ENCODE measurements at regions not wholly inside any gene's neighbourhood (a gene's known extent, or its start where the extent isn't known, plus 50 kb on each side); places are given as distances from the start of the nearest gene placed in this dataset.
"Not testable (repeated sequence)": the region's sequence is repeated elsewhere in the genome, so short reads cannot be mapped to it uniquely, and the experiment has no call there.

DNA sequence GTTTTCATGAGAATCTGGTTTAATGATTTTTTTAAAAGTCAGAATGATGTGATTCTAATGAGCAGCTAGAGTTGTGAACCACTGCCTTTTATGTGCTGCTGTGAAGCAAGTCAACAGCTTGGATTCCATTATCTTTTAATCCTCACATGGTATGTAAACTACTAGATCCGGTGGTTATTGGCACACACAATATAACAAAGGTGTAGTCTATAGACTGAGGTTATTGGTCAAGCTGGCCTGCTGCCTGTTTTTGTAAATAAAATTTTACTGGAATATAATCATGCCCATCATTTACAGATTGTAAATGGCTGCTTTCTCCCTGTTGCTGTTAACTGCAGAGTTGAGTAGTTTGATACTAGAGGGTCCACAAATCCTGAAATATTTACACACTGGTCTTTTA is 103.1 kb downstream of the OTOL1 start:
- DNase-seq (ENCODE audit: low read depth in 4 of 4, low spot score in 3 of 4) = no peak

DNA sequence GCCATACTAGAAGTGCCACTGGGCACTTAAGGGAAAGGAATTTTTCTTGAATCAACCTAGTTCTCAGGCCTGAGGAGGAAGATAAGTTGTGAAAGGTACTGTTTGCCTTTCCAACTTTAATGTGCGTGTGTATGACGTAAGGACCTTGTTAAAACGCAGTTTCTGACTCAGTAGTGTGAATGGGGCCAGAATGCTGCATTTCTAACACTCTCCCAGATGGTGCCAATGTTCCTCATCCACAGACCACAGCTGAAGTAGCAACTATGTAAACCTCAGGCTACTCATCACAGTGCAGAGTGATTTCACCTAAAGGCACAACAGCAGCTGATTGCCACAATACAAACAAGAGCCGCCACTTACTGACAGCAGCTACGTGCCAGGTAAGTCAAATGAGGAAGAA is 103.6 kb downstream of the OTOL1 start:
- no peak for DNase-seq (ENCODE audit: low read depth in 4 of 4, low spot score in 3 of 4)

GRCh38 chr3:161602475-161602874 is 105.9 kb downstream of the OTOL1 start:
- DNase-seq (ENCODE audit: low read depth in 4 of 4, low spot score in 3 of 4) = no peak

GRCh38 chr3:161602918-161603317 is 106.3 kb downstream of the OTOL1 start:
- DNase-seq (ENCODE audit: low read depth in 4 of 4, low spot score in 3 of 4) = no peak

- DNase-seq (ENCODE audit: low read depth in 4 of 4, low spot score in 3 of 4) = no peak
Measured at GRCh38 chr3:161607056-161607455, 110.4 kb downstream of the OTOL1 start.

DNA sequence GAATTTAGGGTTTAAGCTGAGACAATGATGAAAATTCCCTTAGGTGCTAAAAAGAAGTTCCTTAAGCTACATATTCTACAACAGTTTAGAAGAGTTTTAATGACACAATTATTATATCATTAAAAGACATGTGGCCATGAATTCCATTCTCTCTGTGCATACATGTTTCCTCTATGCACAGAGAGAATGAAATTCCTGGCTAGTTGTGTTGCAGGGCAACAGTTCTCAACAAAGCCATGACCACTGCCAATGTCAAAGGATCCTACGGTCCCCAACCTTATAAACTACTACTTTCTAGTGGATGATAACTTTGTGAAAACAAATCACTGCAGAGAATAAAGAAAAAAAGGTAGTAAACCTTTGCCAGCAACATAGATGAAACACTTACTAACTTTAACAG is 122.7 kb downstream of the OTOL1 start:
- DNase-seq (ENCODE audit: low read depth in 4 of 4, low spot score in 3 of 4) = no peak

- peak in 1 of 4 donors; percentile 18 for DNase-seq (ENCODE audit: low read depth in 4 of 4, low spot score in 3 of 4)
Measured at GRCh38 chr3:161630794-161631193, 134.2 kb downstream of the OTOL1 start.

DNA sequence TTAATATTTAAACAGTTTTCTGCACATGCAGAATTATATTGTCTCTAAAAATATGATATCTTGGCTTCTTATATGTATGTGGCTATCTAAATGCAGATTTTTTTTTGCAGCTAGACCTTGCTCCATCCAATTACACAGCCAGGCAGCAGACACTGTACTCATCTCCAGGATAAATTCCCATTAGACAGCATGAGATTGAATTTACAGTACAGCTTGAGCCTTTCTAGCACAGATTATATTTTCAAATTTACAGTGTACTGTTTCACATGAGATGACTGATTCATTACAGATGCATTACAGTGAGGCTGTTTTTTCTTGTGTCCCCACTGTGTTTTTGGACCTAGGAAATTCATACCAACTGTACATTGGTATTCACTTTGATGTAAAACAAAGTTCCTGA is 134.9 kb downstream of the OTOL1 start:
- no peak for DNase-seq (ENCODE audit: low read depth in 4 of 4, low spot score in 3 of 4)

- DNase-seq (ENCODE audit: low read depth in 4 of 4, low spot score in 3 of 4) = no peak
Measured at GRCh38 chr3:161637559-161637958, 141.0 kb downstream of the OTOL1 start.

DNA sequence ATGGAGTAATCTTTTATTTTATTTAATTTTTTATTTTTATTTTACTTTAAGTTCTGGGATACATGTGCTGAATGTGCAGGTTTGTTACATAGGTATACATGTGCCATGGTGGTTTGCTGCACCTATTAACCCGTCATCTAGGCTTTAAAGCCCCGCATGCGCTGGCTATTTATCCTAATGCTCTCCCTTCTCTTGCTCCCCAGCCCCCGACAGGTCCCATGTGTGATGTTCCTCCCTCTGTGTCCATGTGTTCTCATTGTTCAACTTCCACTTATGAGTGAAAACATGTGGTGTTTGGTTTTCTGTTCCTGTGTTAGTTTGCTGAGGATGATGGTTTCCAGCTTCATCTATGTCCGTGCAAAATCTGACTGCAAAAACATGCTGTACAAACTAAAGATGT is 142.5 kb downstream of the OTOL1 start:
- DNase-seq (ENCODE audit: low read depth in 4 of 4, low spot score in 3 of 4) = not testable (repeated sequence)

DNA sequence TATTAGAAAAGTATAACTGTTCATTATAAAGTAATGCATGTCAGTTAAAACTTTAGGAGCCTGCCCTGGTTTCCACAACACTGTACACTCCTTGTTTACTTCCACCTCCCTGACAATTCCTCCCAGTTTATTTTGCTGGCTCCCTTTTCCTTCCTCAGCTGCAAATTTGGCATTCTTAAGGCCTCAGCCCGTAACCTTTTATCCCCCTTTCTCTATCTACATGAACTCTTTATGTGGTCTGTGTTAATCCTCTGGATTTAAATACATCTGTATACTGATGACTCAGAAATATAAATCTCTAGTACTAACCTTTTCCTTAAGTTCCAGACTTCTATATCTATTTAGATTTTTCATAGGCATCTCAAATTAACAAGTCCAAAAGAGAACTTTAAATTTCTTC is 143.6 kb downstream of the OTOL1 start:
- no peak for DNase-seq (ENCODE audit: low read depth in 4 of 4, low spot score in 3 of 4)

- no peak for DNase-seq (ENCODE audit: low read depth in 4 of 4, low spot score in 3 of 4)
Measured at GRCh38 chr3:161641287-161641686, 144.7 kb downstream of the OTOL1 start.

DNA sequence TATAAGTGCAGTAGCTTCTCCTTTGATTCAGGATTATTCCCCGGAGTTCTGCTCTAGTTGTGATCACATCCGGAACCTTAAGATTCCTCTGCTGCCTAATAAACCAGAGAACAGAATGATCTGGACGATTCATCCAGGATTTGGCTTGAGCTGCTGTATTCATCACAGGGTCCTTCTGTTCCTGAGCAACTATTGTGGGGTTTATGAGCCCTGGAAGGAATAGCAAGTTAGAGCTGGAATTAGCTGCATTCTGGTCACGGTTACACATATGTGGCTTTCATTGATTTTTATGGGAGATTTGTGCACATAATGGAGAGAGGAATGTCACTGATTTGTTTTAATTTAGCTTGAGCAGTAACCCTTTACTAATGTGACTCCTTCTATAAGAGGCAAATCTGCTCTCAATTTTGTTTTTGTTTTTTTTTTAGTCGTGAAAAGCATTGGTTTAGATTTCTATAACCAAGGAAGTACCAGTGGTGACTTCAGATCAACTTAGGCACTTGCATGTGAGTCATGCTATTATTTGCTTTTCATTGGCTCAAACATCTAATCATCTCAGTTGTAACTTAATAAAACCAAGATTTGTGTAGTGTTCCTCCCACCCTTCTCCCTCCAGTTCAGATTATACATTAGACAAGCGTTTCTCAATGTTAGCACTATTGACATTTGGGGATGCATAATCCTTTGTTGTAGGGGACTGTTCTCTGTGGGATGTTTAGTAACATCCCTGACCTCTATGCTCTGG is 148.5 kb downstream of the OTOL1 start:
- DNase-seq (ENCODE audit: low read depth in 4 of 4, low spot score in 3 of 4) = peak in 1 of 4 donors; percentile 40

DNA sequence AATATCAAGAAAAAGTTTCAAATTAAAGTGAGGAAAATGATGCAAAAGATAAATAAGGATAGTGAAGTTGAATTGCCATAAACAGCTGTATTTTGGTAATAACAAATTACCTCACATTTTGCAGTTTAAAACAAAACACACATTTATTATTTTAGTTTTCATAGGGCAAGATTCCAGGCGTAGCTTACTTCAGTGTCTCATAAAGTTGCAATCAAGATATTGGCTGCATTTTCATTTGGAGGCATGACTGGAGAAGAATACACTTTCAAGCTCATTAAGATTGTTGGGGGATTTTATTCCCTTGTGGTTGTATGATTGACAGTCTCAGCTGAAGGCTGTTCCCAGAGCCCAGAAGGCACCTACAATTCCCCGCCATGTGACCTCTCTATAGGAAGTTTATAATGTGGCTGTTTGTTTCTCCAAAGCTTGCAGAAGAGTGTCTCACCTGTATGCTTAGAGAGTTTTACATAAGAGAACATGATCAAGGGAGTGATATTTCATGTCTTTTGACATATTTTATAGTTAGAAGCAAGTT is 151.4 kb downstream of the OTOL1 start:
- no peak for DNase-seq (ENCODE audit: low read depth in 4 of 4, low spot score in 3 of 4)

GRCh38 chr3:161649900-161650484 is 153.4 kb downstream of the OTOL1 start:
- no peak for DNase-seq (ENCODE audit: low read depth in 4 of 4, low spot score in 3 of 4)

DNA sequence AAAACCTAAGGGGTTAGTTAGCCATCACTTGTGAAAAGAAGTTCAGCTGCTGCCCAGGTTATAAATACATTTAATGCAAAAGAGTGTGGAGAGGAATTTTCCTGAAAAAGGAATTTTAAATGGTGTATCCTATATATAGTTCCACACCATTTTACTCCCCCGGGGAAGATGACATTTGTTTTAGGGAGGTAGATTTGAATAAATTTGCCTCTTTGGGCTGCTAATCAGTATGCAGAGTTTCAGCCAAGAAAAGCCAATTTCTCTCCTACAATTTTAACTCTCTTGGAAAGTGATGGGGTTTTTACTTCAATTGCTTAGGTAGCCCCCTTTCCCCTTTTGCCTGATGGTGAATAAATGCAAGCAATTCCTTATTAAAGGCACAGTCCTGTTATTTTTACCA is 161.2 kb downstream of the OTOL1 start:
- DNase-seq (ENCODE audit: low read depth in 4 of 4, low spot score in 3 of 4) = no peak

GRCh38 chr3:161671141-161671540 is 174.5 kb downstream of the OTOL1 start:
- no peak for DNase-seq (ENCODE audit: low read depth in 4 of 4, low spot score in 3 of 4)

- no peak for DNase-seq (ENCODE audit: low read depth in 4 of 4, low spot score in 3 of 4)
Measured at GRCh38 chr3:161672478-161672877, 175.9 kb downstream of the OTOL1 start.

GRCh38 chr3:161673866-161674265 is 177.3 kb downstream of the OTOL1 start:
- no peak for DNase-seq (ENCODE audit: low read depth in 4 of 4, low spot score in 3 of 4)

DNA sequence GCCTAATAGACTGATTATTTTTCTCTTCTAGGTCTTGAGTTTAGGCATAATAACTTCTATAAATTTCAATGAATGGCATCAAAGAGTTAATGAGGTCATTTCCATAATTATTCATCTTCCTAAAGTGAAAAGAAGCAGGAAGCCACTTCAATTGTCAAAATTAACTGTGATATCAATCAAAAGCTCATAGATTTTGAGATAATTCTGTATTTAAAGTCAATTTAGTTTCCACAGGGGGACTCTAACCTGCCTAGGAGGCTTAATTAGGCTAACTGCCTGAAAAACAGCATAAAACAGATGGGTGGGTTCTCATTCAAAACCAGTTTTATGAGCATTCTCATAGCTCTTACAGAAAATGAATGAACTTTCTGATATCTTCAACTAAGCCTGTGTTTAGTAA is 177.8 kb downstream of the OTOL1 start:
- no peak for DNase-seq (ENCODE audit: low read depth in 4 of 4, low spot score in 3 of 4)

DNA sequence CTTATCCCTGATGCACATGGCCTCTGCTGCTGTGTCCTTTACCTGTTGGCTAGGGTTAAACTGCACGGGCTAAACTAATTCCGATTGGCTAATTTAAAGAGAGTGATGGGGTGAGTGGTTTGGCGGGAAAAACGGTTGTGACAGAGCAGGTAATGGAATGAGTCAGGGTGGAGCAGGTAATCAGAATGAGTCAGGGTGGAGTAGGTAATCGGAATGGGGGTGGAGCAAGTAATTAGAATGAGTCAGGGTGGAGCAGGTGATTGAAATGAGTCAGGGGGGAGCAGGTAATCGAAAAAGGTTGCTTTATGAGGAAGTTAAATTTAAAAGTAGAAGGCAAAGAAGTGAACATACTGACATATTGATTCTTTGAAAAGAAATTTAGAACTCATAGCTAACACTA is 185.2 kb downstream of the OTOL1 start:
- DNase-seq (ENCODE audit: low read depth in 4 of 4, low spot score in 3 of 4) = not testable (repeated sequence)

DNA sequence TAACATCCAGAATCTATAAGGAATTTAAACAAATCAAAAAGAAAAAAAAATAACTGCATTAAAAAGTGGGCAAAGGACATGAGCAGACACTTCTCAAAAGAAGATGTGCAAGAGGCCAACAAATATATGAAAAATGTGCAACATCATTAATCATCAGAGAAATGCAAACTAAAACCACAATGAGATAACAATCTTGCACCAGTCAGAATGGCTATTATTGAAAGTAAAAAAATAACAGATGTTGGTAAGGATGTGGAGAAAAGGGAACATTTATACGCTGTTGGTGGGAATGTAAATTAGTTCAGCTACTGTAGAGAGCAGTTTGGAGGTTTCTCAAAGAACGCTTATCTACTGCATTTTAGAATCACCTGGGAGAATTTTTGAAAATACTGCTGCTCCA is 186.1 kb downstream of the OTOL1 start:
- DNase-seq (ENCODE audit: low read depth in 4 of 4, low spot score in 3 of 4) = no peak

Data from left renal pelvis (tissue), 4 donors.